ENCODE measurements at regions not wholly inside any gene's neighbourhood (a gene's known extent, or its start where the extent isn't known, plus 50 kb on each side); places are given as distances from the start of the nearest gene placed in this dataset.

DNA sequence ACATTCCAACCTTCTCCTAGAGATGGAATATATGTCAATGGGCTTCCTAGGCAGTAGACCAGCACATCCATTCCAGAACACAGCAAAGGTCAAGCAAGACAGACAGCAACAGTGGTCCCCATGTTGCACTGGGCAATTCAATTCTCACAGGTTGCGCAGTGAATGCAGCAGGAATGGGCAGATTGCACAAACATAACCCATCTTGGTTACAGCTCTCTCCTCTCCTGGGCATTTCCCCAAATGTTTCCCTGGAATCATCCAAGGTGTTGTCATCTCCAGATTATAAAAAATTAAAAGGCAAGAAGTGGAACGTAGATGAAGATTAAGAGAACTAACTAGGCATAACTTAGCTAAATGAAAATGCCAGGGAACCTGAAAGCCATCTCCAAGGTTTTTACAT is 265.8 kb upstream of the SLC14A2 start:
- Histone ChIP-seq H3K4me3 (no peak overlapping the region), H3K27me3 (replicated peaks; ENCODE audit: insufficient read depth) (no peaks in the 10 kb centered on the region), H3K9me3 (no peaks in the 10 kb centered on the region), H3K27ac (no peak overlapping the region), H3K4me1 (replicated peaks) (no peaks in the 10 kb centered on the region), H3K36me3 (no peaks in the 10 kb centered on the region)
- 83% methylated on average over 2 of the region's 2 CpGs for WGBS
- TF ChIP-seq, protein P1, sequence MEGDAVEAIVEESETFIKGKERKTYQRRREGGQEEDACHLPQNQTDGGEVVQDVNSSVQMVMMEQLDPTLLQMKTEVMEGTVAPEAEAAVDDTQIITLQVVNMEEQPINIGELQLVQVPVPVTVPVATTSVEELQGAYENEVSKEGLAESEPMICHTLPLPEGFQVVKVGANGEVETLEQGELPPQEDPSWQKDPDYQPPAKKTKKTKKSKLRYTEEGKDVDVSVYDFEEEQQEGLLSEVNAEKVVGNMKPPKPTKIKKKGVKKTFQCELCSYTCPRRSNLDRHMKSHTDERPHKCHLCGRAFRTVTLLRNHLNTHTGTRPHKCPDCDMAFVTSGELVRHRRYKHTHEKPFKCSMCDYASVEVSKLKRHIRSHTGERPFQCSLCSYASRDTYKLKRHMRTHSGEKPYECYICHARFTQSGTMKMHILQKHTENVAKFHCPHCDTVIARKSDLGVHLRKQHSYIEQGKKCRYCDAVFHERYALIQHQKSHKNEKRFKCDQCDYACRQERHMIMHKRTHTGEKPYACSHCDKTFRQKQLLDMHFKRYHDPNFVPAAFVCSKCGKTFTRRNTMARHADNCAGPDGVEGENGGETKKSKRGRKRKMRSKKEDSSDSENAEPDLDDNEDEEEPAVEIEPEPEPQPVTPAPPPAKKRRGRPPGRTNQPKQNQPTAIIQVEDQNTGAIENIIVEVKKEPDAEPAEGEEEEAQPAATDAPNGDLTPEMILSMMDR (IDR thresholded peaks at IDR 0.05) = no peak
- TF ChIP-seq POLR2AphosphoS5 (IDR thresholded peaks at IDR 0.05) = no peak
- no peak for TF ChIP-seq POLR2A (IDR thresholded peaks at IDR 0.05)
- DNase-seq (ENCODE audit: low spot score) = no peak
- intact Hi-C loops (cut with DNase I) = no loop called here

DNA sequence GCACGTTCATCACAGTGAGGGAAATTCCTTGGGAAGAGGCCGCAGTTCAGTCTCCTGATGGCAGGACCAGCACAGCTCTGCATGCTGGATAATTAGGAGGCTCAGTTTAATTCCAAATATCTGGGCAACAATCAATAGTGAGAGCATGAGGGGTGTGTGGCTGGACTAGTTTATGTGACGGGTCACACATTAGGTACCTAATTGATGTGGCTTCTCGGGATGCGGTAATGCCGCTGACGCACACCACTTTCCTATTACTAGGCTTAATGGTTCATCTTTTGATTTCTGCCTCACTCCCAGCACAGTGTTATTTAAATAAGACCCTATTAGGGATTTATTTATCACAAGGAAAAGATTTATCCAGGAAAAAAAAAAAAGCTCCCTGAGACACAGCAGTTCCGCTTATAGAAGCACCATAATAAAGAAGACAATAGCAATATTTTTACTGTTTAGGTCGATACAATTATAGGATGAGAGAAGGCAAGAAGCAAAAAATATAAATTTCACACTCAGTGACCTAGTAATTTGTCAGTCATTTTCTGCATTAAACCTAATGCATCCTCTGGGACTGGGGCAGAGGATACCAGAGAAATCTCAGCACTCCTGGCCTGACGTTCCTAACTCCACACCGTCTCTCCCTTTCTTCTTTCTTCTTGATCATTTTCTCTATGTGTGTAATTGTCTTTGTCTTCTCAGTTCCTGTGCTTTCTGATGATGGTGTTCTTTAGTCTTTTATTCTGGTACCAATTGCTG is 264.7 kb upstream of the SLC14A2 start:
- Histone ChIP-seq H3K36me3 (no peaks in the 10 kb centered on the region), H3K4me3 (no peak overlapping the region), H3K27ac (no peak overlapping the region), H3K27me3 (replicated peaks; ENCODE audit: insufficient read depth) (no peaks in the 10 kb centered on the region), H3K4me1 (replicated peaks) (no peaks in the 10 kb centered on the region), H3K9me3 (no peaks in the 10 kb centered on the region)
- WGBS = 85% methylated on average over 11 of the region's 11 CpGs
- intact Hi-C loops (cut with DNase I) = no loop called here
- no peak for DNase-seq (ENCODE audit: low spot score)
- TF ChIP-seq POLR2AphosphoS5 (IDR thresholded peaks at IDR 0.05) = no peak
- TF ChIP-seq, protein P1 (IDR thresholded peaks at IDR 0.05) = no peak
- TF ChIP-seq POLR2A (IDR thresholded peaks at IDR 0.05) = no peak

DNA sequence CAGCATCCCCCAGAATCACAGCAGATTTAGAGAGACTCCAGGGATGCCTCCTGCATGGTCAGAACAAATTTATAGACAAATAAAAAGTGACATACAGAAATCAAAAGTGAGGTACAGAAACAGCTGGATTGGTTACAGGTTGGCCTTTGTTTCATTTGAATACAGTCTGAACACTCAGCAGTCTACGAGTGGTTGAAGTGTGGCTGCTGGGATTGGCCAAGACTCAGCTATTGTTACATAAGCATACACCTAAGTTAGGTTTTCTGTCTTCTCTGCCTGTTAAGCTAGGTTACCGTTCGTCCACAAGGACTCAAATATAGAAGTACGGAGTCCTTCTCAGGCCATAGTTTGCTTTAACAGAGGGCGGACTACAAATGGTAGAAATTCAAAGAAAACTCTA is 262.4 kb upstream of the SLC14A2 start:
- intact Hi-C loops (cut with DNase I) = no loop called here
- Histone ChIP-seq H3K36me3 (no peaks in the 10 kb centered on the region), H3K27ac (no peak overlapping the region), H3K4me1 (replicated peaks) (no peaks in the 10 kb centered on the region), H3K4me3 (no peak overlapping the region), H3K27me3 (replicated peaks; ENCODE audit: insufficient read depth) (no peaks in the 10 kb centered on the region), H3K9me3 (no peaks in the 10 kb centered on the region)
- WGBS = 84% methylated on average over 5 of the region's 5 CpGs
- TF ChIP-seq POLR2AphosphoS5 (IDR thresholded peaks at IDR 0.05) (no peak), POLR2A (IDR thresholded peaks at IDR 0.05) (no peak)
- TF ChIP-seq, protein P1 (IDR thresholded peaks at IDR 0.05) = no peak
- no peak for DNase-seq (ENCODE audit: low spot score)

DNA sequence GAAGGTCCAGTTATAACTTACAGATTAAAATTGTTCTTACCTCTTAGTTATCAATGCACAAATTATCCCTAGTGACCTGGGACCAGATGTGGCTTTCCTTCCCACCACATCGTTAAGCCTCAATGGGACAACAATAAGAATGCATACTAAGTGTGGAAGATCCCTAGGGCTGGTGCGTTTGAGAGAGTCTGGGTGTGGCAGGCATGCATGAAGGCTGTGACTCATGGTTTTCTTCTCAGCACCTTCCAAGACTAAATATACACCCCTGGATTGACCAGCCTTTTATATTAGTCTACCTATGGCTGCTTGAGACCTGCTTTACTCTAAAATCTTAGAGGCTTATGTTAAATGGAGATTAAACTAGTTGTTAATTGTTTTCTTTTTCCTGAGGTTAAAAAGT is 261.7 kb upstream of the SLC14A2 start:
- no peak for DNase-seq (ENCODE audit: low spot score)
- H3K4me3 ChIP-seq = no peak overlapping the region
- intact Hi-C loops (cut with DNase I) = no loop called here
- H3K9me3 ChIP-seq = no peaks in the 10 kb centered on the region
- no peaks in the 10 kb centered on the region for H3K4me1 ChIP-seq (replicated peaks)
- 76% methylated on average over 2 of the region's 2 CpGs for WGBS
- no peak for TF ChIP-seq POLR2AphosphoS5 (IDR thresholded peaks at IDR 0.05)
- TF ChIP-seq, protein P1 (IDR thresholded peaks at IDR 0.05) = no peak
- H3K36me3 ChIP-seq = no peaks in the 10 kb centered on the region
- no peaks in the 10 kb centered on the region for H3K27me3 ChIP-seq (replicated peaks; ENCODE audit: insufficient read depth)
- H3K27ac ChIP-seq = no peak overlapping the region

DNA sequence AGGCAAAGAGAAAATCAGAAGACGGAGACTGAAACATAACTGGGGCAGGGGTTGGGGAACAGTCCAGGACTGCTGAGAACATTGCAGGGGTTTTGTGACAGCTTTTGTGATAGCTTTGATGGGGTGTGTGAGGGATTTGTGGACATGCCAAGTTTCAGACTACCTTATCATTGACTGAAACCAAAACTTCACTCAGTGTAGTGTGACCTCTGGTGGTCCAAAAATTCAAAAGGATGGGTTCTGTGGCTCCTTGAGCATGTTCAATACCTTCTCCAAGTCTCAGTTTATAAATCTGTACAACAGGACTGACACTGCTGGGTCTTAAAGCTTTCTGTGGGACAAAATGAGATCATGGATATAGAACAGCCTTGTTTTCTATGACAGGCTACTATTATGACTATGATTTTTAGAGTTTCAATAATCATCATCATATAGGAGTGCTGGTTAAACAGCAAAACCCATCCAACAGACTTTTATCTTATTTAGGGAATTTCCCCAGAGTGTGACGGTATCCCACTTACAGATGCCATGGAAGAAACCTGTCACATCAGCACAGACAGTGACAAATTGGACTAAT is 259.2 kb upstream of the SLC14A2 start:
- H3K36me3 ChIP-seq = no peaks in the 10 kb centered on the region
- no peak overlapping the region for H3K27ac ChIP-seq
- DNase-seq (ENCODE audit: low spot score) = no peak
- intact Hi-C loops (cut with DNase I) = no loop called here
- no peak for TF ChIP-seq POLR2A (IDR thresholded peaks at IDR 0.05)
- no peak for TF ChIP-seq POLR2AphosphoS5 (IDR thresholded peaks at IDR 0.05)
- TF ChIP-seq, protein P1 (IDR thresholded peaks at IDR 0.05) = no peak
- H3K27me3 ChIP-seq (replicated peaks; ENCODE audit: insufficient read depth) = no peaks in the 10 kb centered on the region
- H3K4me1 ChIP-seq (replicated peaks) = no peaks in the 10 kb centered on the region
- no peak overlapping the region for H3K4me3 ChIP-seq
- H3K9me3 ChIP-seq = no peaks in the 10 kb centered on the region
- 88% methylated on average over 2 of the region's 2 CpGs for WGBS
